HG02642 (cell line): ENCODE measurements at regions not wholly inside any gene's neighbourhood (a gene's known extent, or its start where the extent isn't known, plus 50 kb on each side); places are given as distances from the start of the nearest gene placed in this dataset.
"Not testable (repeated sequence)": the region's sequence is repeated elsewhere in the genome, so short reads cannot be mapped to it uniquely, and the experiment has no call there.

Experiments
- ATAC-seq: cut with Tn5 transposase; IDR thresholded peaks from one replicate; pipeline ENCODE4 v1.9.1; 2021; ENCODE audit warnings: mild to moderate bottlenecking; ENCODE audit not compliant: unreplicated experiment, poor library complexity

- no peak for ATAC-seq
These were observed 226.5 kb upstream of the RBMS1 start for GRCh38 chr2:160720098-160720497.

DNA sequence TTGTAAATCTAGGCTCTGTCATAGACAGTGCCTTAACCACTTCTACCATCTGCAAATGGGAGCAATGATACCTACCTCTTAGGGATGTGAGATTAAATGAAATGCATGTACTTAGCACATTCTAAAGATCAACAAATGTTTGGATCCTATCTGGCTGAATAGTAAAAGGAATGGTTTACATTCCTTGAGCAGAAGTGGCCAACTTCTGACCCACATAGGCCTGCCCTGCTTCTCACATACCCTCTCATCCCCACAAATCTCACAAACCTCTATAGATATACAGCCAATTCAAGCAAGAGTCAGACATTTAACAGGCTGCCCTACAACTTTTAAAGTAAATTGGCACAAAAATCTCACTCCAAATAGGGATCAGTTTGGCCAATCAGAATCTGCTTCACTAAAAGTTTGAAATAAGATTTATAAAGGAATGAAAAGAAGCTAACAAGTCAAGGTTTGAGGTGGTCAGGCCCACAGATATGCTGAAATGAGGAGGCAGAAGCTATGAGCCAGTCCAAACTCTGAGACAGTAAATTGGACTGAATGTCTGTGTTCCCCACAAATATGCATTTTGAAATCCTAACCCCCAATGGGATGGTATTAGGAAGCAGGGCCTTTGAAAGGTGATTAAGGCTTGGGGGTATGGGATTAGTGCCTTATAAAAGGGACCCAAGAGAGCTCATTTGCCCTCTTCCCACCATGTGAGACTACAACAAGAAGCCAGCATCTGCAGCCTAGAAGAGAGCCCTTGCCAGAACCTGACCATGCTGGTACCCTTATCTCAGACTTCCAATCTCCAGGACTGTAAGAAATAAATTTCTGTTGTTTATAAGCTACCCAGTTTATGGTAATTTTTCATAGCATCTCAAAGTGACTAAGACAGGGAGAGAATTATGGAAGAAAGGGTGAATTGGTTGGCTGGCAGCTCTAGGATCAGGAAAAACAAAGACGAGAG lies 227.8 kb upstream of the RBMS1 start:
- ATAC-seq: no peak

GRCh38 chr2:160726046-160726445 lies 232.4 kb upstream of the RBMS1 start:
- no peak for ATAC-seq

- no peak for ATAC-seq
These were observed 236.8 kb upstream of the RBMS1 start for GRCh38 chr2:160730296-160730995.

DNA sequence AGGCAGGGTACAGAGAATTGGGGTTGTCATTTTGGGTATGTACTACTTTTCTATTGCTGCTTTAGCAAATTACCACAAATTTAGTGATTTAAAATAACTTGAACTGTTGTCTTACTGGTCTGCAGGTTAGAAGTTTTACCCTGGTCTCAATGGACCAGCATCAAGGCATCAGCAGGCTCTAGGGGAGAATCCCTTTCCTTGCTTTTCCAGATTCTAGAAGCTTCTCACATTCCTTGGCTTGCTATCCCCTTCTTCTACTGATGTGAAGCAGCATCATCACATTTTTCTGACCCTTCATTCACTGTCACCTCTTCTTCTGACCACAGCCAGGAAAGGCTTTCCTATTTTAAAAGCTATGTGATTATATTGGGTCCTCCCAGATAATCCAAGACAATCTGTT lies 237.8 kb upstream of the RBMS1 start:
- ATAC-seq: no peak

DNA sequence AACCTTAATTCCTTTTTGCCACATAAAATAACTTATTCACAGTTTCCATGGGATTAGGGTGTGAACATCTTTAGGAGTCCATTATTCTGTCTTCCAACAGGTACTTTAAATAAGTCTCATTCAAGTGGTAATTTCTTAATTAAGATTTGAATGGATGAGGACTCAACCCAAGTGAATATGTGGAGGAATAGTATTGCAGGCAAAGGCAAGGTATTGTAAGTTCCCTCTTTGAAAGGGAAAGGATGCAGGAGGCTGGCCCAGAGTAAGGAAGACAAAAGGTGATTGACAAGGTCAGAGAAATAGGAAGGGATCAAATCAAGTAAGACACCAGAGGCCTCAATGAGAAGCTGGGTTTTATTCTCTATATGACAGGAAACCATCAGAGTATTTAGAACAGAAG lies 238.2 kb upstream of the RBMS1 start:
- no peak for ATAC-seq

- no peak for ATAC-seq
These were observed 242.1 kb upstream of the RBMS1 start for GRCh38 chr2:160735696-160736095.

DNA sequence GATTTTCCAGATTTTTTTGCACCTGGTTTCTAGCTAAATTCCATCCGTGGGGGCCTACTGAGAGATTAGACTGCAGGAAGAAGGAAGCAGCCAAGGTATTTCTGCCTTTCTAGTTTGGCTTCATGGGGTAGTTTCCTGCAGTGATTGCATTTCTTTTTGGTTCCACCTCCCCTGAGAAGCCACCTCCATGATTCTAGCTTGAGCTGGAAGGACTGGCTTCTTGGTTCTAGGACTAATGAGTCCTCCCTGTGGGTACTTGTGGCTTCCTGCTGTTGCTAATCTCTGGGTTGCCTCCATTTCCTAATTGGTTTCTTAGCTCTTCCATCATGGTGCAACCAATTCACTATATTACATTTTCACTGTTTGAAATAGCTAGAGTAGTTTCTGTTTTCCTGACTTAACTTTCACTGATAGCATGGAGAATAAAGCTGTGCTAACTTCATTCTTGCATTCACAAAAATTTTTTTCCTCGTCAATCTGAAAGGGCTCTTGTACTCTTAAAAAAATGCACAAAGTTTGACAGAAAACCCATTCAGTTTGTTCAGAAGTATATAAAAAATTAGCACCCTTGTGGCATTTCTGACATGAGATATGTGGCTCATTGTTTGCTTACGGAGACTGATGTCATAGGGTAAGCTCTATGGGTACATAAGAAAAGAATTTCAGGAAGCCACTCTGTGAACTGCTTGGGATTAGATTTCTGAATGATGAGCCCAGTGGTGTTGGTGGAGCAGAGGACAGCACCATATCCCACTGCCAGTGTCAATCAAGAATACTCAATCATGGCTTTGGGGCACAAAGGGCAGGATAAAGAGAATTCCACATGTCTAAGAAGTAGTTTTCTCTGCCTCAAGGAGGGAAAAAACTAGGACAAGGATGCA lies 242.8 kb upstream of the RBMS1 start:
- ATAC-seq: no peak

- no peak for ATAC-seq
These were observed 243.6 kb upstream of the RBMS1 start for GRCh38 chr2:160737247-160737646.

DNA sequence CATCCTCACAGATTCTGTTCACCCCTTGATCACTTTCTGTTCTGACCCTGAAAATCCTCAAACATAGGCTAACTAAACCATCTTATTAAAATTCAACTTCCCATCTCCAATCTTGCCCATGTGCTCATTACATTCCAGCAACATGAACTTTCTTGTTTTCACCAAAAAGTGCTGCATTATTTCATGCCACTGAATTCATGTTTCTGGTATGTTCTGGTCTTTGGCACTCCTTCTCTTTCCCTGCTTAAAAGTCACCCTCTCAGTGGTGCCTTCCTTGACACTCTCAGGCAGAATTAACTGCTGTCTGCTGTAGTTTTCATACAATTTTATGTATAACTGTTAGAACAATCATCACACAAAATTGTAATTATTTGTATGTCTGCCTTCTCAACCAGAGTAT lies 247.7 kb upstream of the RBMS1 start:
- ATAC-seq: no peak

- ATAC-seq: no peak
These were observed 248.2 kb upstream of the RBMS1 start for GRCh38 chr2:160741815-160742214.

DNA sequence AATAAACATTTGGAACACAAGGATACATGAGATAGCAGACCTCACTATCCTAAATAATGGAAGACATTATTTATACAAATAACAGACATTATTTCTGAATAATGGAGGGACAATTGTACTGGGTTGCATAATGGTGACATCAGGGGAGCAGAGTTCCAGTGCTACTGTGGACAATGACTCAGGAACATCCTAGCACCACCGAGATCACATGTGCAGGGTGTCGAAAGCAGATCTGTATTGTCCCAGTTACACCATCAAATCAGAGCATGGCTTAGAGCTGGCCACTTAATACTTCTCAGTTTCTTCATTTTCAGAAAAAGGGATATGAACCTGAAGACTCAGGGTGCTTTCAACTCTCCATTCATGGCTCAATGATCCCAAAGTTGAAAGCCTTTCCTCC lies 249.1 kb upstream of the RBMS1 start:
- ATAC-seq: no peak

DNA sequence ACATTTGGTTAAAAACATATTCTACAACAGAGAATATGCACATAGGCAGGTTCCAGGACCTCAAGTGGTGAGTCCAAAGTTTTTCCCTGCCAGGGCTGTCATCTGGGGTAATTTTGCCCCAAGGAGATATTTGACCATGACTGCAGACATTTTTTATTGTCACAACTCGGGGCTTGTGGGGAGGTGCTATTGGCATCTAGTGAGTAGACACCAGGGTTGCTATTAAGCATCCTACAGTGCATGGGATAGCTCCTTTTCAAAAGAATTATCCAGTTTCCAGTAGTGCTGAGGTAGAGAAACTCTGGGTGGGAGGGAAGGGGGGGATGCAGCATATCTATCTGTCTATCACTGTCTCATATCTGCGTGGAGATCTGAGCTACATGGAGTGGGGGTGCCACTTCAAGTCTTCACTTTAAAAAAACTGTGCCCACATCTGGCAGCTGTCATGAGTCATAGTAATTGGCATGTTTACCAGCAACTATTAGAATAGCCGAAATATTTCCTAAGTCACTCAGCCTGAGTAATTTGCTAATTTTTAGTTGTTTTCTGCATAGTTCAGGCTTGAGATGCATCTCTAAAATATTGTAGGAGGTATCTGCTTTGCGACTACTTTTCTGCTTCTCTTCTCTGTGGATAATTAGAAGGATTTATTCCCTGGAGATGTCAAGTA lies 254.0 kb upstream of the RBMS1 start:
- no peak for ATAC-seq

DNA sequence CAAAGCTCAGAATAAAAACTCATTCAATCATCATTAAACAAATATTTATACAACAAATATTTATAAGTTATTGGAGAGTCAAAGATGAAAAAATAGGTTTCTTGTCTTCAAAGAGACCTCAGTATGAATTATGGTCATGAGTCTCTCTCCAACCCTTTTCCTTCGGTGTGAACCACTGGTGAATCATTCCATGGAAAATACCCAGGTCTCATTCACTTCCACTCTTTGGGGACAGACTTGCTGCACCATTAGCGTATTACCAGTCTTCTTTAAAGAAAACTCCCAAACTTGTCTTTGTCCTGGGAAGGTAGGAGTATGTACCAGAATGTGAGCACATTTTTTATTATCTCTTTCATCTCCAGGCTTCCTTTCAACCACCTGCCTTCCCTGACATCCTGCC lies 257.4 kb upstream of the RBMS1 start:
- no peak for ATAC-seq

GRCh38 chr2:160752475-160753330 lies 259.1 kb upstream of the RBMS1 start:
- no peak for ATAC-seq

DNA sequence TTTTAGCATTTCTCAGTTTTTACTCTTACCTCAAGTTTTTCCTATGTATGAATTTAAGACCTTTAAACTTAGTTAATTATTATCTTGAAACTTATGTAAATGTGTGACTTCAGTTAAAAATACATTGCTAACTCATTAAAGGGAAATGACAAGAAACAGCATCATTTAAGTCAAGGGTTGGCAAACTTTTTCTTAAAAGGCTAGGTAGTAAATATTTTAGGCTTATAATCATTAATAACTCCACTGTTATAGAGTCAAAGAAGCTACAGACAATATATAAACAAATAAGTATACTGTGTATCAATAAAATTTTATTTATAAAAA lies 259.7 kb upstream of the RBMS1 start:
- no peak for ATAC-seq

DNA sequence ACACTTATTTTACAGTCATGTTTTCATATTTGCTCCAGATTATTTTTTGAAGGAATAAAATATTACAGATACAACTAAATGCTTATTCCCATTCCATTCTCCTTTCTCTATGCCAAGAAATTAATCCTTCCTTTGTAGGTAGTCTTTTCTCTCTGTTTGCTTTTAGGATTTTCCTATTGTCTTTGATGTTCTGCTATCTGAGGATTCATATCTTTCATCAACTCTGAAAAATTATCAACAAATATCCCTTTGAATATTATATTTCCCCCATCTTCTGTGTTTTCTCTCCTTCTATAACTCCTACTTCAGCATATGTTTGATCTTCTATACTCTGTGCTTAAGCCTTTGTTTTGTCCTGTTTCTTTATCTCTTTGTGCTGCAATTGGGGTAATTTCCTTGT lies 260.4 kb upstream of the RBMS1 start:
- no peak for ATAC-seq

GRCh38 chr2:160756481-160756880 lies 262.9 kb upstream of the RBMS1 start:
- no peak for ATAC-seq

GRCh38 chr2:160762493-160763128 lies 269.0 kb upstream of the RBMS1 start:
- ATAC-seq: not testable (repeated sequence)
